ENCODE measurements at regions not wholly inside any gene's neighbourhood (a gene's known extent, or its start where the extent isn't known, plus 50 kb on each side); places are given as distances from the start of the nearest gene placed in this dataset.

- H3K9me3 ChIP-seq (replicated peaks; ENCODE audit: control insufficient read depth, insufficient read depth, low read length), result no peaks in the 10 kb centered on the region
- POLR2A ChIA-PET, result no interaction called here
- no peak overlapping the region for H2AFZ ChIP-seq (ENCODE audit: control insufficient read depth, low read depth, low read length)
- RAD21 ChIA-PET (ENCODE audit: unreplicated experiment), result no interaction called here
- SMC1A ChIA-PET (ENCODE audit: uncharacterized antibody, unreplicated experiment), result no interaction called here
- intact Hi-C loops (cut with micrococcal nuclease; ENCODE audit: unreplicated experiment) (no loop called here), in situ Hi-C loops (cut with MboI) (no loop called here)
- FAIRE-seq (no peak), ATAC-seq (no peak), DNase-seq (ENCODE audit: low read depth, low spot score) (no peak)
- no peak overlapping the region for H3K9ac ChIP-seq (ENCODE audit: control insufficient read depth, insufficient read depth, low read length)
- 0% methylated on average over 1 of the region's 1 CpG for WGBS (ENCODE audit: insufficient coverage, insufficient replicate concordance, low lambda C conversion rate, missing lambda C conversion rate)
- no peaks in the 10 kb centered on the region for H3K36me3 ChIP-seq (ENCODE audit: control insufficient read depth in 2 of 2, insufficient read depth in 2 of 2, low read length in 1 of 2)
- no peaks in the 10 kb centered on the region for H3K4me1 ChIP-seq (ENCODE audit: control insufficient read depth, insufficient read depth, low read length)
- no TSS peak for BruUV-seq (replicated peaks)
- H3K4me3 ChIP-seq, result no peak overlapping the region
- H3K79me2 ChIP-seq (ENCODE audit: control insufficient read depth, insufficient read depth, low read length), result no peaks in the 10 kb centered on the region
- CTCF ChIA-PET, result no interaction called here
- H3K27me3 ChIP-seq (replicated peaks in 1 of 2; ENCODE audit: control insufficient read depth in 2 of 2, insufficient read depth in 2 of 2, low read length in 1 of 2), result no peaks in the 10 kb centered on the region
- no peak overlapping the region for H3K27ac ChIP-seq (ENCODE audit: control insufficient read depth, insufficient read depth)
- H4K20me1 ChIP-seq (ENCODE audit: control insufficient read depth, insufficient read depth), result no peaks in the 10 kb centered on the region
- no peak overlapping the region for H3K4me2 ChIP-seq (ENCODE audit: control insufficient read depth, insufficient read depth)
- TF ChIP-seq E4F1 (IDR thresholded peaks at IDR 0.05; ENCODE audit: borderline replicate concordance, partially characterized antibody) (no peak), BCL11A (IDR thresholded peaks at IDR 0.05; ENCODE audit: low read depth, low read length) (no peak), CEBPB (IDR thresholded peaks at IDR 0.05; ENCODE audit: borderline replicate concordance in 1 of 2, low read depth in 2 of 2, low read length in 2 of 2) (no peak), CEBPZ (IDR thresholded peaks at IDR 0.05; ENCODE audit: low read depth, low read length) (no peak), SPI1 (IDR thresholded peaks at IDR 0.05; ENCODE audit: borderline replicate concordance, insufficient read depth, low read depth, low read length) (no peak), MTA3 (IDR thresholded peaks at IDR 0.05; ENCODE audit: borderline replicate concordance, low read length) (no peak), ZNF687 (IDR thresholded peaks at IDR 0.05) (no peak), ZNF217 (IDR thresholded peaks at IDR 0.05) (no peak), WRNIP1 (IDR thresholded peaks at IDR 0.05; ENCODE audit: borderline replicate concordance, low read depth, low read length) (no peak), USF2 (IDR thresholded peaks at IDR 0.05; ENCODE audit: borderline replicate concordance, low read depth, low read length) (no peak), CREB1 (IDR thresholded peaks at IDR 0.05; ENCODE audit: low read depth) (no peak), ZNF24 (IDR thresholded peaks at IDR 0.05) (no peak), EZH2 (IDR thresholded peaks at IDR 0.05; ENCODE audit: borderline replicate concordance, control insufficient read depth, low read depth, low read length) (no peak), FOXK2 (IDR thresholded peaks at IDR 0.05) (no peak)
Observed at GRCh38 chr6:104123227-104123626, 736.5 kb downstream of the HACE1 start.
